GM19023 (cell line): ENCODE measurements at regions not wholly inside any gene's neighbourhood (a gene's known extent, or its start where the extent isn't known, plus 50 kb on each side); places are given as distances from the start of the nearest gene placed in this dataset.

Source experiments
- ATAC-seq: cut with Tn5 transposase; IDR thresholded peaks from one replicate; pipeline ENCODE4 v1.9.1; 2021; ENCODE audit warnings: mild to moderate bottlenecking, moderate library complexity; ENCODE audit not compliant: unreplicated experiment

- no peak for ATAC-seq
Observed at GRCh38 chr14:26137161-26137560, 460.7 kb downstream of the NOVA1 start.

GRCh38 chr14:26132061-26132645, 465.7 kb downstream of the NOVA1 start:
- ATAC-seq = no peak

- no peak for ATAC-seq
Observed at GRCh38 chr14:26130690-26131089, 467.1 kb downstream of the NOVA1 start.

- no peak for ATAC-seq
Observed at GRCh38 chr14:26128931-26129671, 468.7 kb downstream of the NOVA1 start.

GRCh38 chr14:26124896-26125438, 472.9 kb downstream of the NOVA1 start:
- no peak for ATAC-seq

- ATAC-seq = no peak
Observed at GRCh38 chr14:26123459-26123858, 474.4 kb downstream of the NOVA1 start.

- no peak for ATAC-seq
Observed at GRCh38 chr14:26121181-26121580, 476.7 kb downstream of the NOVA1 start.

- ATAC-seq = no peak
Observed at GRCh38 chr14:26113911-26114640, 483.8 kb downstream of the NOVA1 start.

GRCh38 chr14:26104717-26105116, 493.1 kb downstream of the NOVA1 start:
- ATAC-seq = no peak

- ATAC-seq = no peak
Observed at GRCh38 chr14:26097852-26098251, 500.0 kb downstream of the NOVA1 start.

- no peak for ATAC-seq
Observed at GRCh38 chr14:26088275-26088674, 509.6 kb downstream of the NOVA1 start.

GRCh38 chr14:26081043-26081442, 516.8 kb downstream of the NOVA1 start:
- ATAC-seq = no peak

- no peak for ATAC-seq
Observed at GRCh38 chr14:26078561-26078960, 519.3 kb downstream of the NOVA1 start.

- ATAC-seq = no peak
Observed at GRCh38 chr14:26074892-26075291, 522.9 kb downstream of the NOVA1 start.

GRCh38 chr14:26070443-26070842, 527.4 kb downstream of the NOVA1 start:
- no peak for ATAC-seq

GRCh38 chr14:26067786-26068459, 529.9 kb downstream of the NOVA1 start:
- no peak for ATAC-seq

GRCh38 chr14:26067341-26067740, 530.5 kb downstream of the NOVA1 start:
- ATAC-seq = no peak

GRCh38 chr14:26056036-26056616, 541.7 kb downstream of the NOVA1 start:
- no peak for ATAC-seq

GRCh38 chr14:26032348-26032747, 565.5 kb downstream of the NOVA1 start:
- no peak for ATAC-seq

- ATAC-seq = peak; percentile 78
Observed at GRCh38 chr14:26026384-26026783, 571.4 kb downstream of the NOVA1 start.

- no peak for ATAC-seq
Observed at GRCh38 chr14:26023967-26024366, 573.9 kb downstream of the NOVA1 start.
